ENCODE measurements at regions not wholly inside any gene's neighbourhood (a gene's known extent, or its start where the extent isn't known, plus 50 kb on each side); places are given as distances from the start of the nearest gene placed in this dataset.

GRCh38 chr10:57341294-57341693 is 926.4 kb downstream of the IPMK start:
- ATAC-seq: no peak
- Histone ChIP-seq H3K9me3 (ENCODE audit: low read length) (no peaks in the 10 kb centered on the region), H3K4me3 (replicated peaks in 1 of 3; ENCODE audit: insufficient read depth in 1 of 3, low read depth in 2 of 3, low read length in 3 of 3) (no peak overlapping the region), H4K20me1 (ENCODE audit: insufficient read depth, low read length) (no peaks in the 10 kb centered on the region), H3K27me3 (ENCODE audit: control insufficient read depth in 1 of 2, insufficient read depth in 2 of 2, low read length in 2 of 2) (no peaks in the 10 kb centered on the region), H3K36me3 (replicated peaks in 1 of 2; ENCODE audit: control insufficient read depth in 1 of 2, insufficient read depth in 2 of 2, low read length in 2 of 2) (no peaks in the 10 kb centered on the region), H3K9ac (ENCODE audit: insufficient read depth, low read depth, low read length) (no peak overlapping the region), H3K4me1 (ENCODE audit: insufficient read depth, low read length) (no peaks in the 10 kb centered on the region), H3K79me2 (ENCODE audit: insufficient read depth, low read length) (no peaks in the 10 kb centered on the region), H2AFZ (ENCODE audit: low read length) (no peak overlapping the region), H3K27ac (ENCODE audit: extremely low read length, insufficient read depth, low read length) (no peak overlapping the region), H3K4me2 (ENCODE audit: low read depth, low read length) (no peak overlapping the region)
- ChIA-PET CTCF (ENCODE audit: low intra/inter-chr PET ratio, low total read pairs) (no interaction called here), POLR2A (no interaction called here)
- WGBS (ENCODE audit: low lambda C conversion rate): 14% methylated on average over 7 of the region's 7 CpGs
- TF ChIP-seq SMAD3 (CRISPR knock-in tag; IDR thresholded peaks at IDR 0.05): no peak
- TF ChIP-seq, protein P1, sequence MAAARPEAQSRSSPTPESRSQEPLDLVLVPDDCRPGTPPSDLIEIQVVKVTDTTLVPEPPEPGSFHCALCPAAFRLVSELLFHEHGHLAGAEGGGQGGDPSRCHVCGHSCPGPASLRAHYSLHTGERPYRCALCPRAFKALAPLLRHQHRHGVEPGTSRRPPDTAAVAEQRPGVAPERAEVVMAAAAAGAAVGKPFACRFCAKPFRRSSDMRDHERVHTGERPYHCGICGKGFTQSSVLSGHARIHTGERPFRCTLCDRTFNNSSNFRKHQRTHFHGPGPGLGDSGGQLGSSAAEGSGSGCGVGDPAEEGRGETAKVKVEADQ (CRISPR knock-in tag; IDR thresholded peaks at IDR 0.05; ENCODE audit: borderline replicate concordance): no peak
- TF ChIP-seq MED13 (CRISPR knock-in tag; IDR thresholded peaks at IDR 0.05): no peak
- TF ChIP-seq PHB2 (IDR thresholded peaks at IDR 0.05; ENCODE audit: partially characterized antibody): no peak
- TF ChIP-seq ZNF577 (CRISPR knock-in tag; IDR thresholded peaks at IDR 0.05; ENCODE audit: borderline replicate concordance, low read depth): no peak
- TF ChIP-seq REPIN1 (CRISPR knock-in tag; IDR thresholded peaks at IDR 0.05; ENCODE audit: borderline replicate concordance, low read depth): no peak
- TF ChIP-seq KDM5A (IDR thresholded peaks at IDR 0.05; ENCODE audit: borderline replicate concordance, low read length): no peak
- TF ChIP-seq SALL2 (CRISPR knock-in tag; IDR thresholded peaks at IDR 0.05): no peak
- no peak for TF ChIP-seq STAT5B (CRISPR knock-in tag; IDR thresholded peaks at IDR 0.05)
- TF ChIP-seq ZNF430 (CRISPR knock-in tag; IDR thresholded peaks at IDR 0.05): no peak
- no peak for TF ChIP-seq SIX1 (CRISPR knock-in tag; IDR thresholded peaks at IDR 0.05; ENCODE audit: borderline replicate concordance)
- TF ChIP-seq USF2 (IDR thresholded peaks at IDR 0.05; ENCODE audit: low read depth, low read length): no peak
- TF ChIP-seq USF2 (CRISPR knock-in tag; IDR thresholded peaks at IDR 0.05; ENCODE audit: borderline replicate concordance): no peak
- no peak for TF ChIP-seq ZC3H13 (CRISPR knock-in tag; IDR thresholded peaks at IDR 0.05)
- TF ChIP-seq SSRP1 (CRISPR knock-in tag; IDR thresholded peaks at IDR 0.05): no peak
- TF ChIP-seq RCOR2 (CRISPR knock-in tag; IDR thresholded peaks at IDR 0.05): no peak
- TF ChIP-seq ZNF3 (CRISPR knock-in tag; IDR thresholded peaks at IDR 0.05): no peak
- in situ Hi-C loops (cut with HindIII; ENCODE audit: extremely low pct_ligation_motif_present, low pct_unique_long_range_greater_than_20kb) (loop anchor here (25.0 kb wide), 1 partner anchor 721 kb away; no protein-coding TSS in a partner anchor), intact Hi-C loops (cut with micrococcal nuclease; ENCODE audit: unreplicated experiment) (no loop called here)
- no TSS peak for BruUV-seq (replicated peaks)
- no peak for FAIRE-seq
- no peak for DNase-seq (ENCODE audit: low spot score)

Data from HepG2 (cell line).